ENCODE measurements at regions not wholly inside any gene's neighbourhood (a gene's known extent, or its start where the extent isn't known, plus 50 kb on each side); places are given as distances from the start of the nearest gene placed in this dataset.

DNA sequence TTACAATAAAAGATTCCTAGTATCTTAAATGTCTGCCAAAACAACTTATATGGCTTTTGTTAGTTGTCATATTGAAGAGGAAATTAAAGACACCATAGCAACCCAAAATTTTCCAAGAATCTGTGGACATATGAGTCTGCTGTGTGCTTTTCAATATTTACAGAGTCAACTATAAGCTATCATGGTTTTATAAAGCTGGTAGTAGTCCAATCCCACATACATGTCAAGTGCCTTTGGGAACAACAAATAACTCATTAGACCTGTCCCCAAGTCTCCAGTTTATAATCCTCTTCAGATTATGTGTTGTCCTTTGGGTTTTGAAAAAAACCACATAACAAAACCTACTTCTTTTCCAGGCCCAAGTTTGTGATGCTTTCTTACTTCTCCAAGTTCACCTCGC, 293.8 kb upstream of the USP25 start:
- TF ChIP-seq, protein P1, sequence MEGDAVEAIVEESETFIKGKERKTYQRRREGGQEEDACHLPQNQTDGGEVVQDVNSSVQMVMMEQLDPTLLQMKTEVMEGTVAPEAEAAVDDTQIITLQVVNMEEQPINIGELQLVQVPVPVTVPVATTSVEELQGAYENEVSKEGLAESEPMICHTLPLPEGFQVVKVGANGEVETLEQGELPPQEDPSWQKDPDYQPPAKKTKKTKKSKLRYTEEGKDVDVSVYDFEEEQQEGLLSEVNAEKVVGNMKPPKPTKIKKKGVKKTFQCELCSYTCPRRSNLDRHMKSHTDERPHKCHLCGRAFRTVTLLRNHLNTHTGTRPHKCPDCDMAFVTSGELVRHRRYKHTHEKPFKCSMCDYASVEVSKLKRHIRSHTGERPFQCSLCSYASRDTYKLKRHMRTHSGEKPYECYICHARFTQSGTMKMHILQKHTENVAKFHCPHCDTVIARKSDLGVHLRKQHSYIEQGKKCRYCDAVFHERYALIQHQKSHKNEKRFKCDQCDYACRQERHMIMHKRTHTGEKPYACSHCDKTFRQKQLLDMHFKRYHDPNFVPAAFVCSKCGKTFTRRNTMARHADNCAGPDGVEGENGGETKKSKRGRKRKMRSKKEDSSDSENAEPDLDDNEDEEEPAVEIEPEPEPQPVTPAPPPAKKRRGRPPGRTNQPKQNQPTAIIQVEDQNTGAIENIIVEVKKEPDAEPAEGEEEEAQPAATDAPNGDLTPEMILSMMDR (IDR thresholded peaks at IDR 0.05): no peak
- DNase-seq (ENCODE audit: low spot score): no peak
- Histone ChIP-seq H3K27ac (no peak overlapping the region), H3K4me3 (no peak overlapping the region)

GRCh38 chr21:15437883-15438282, 291.9 kb upstream of the USP25 start:
- Histone ChIP-seq H3K4me3 (no peak overlapping the region), H3K27ac (no peak overlapping the region)
- TF ChIP-seq, protein P1 (IDR thresholded peaks at IDR 0.05): no peak
- DNase-seq (ENCODE audit: low spot score): no peak

DNA sequence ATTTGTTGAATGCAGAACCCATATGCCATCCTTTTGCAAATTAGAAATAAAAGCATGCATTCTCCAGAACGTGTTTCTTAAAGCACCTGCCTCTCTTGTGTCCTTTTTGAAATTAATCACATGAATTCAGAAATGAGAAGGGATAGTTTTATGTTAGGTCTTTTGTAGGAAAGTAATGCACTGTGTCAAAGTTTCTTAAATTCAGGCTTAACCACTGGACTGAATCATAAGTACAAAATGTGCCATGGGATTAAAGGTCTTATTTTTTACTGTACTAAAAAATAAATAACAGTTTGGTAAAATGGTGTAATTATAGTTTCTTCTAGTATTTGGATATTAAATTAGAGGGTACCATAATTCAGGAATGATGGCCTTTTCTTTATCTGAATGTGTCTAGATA, 290.1 kb upstream of the USP25 start:
- TF ChIP-seq, protein P1 (IDR thresholded peaks at IDR 0.05): no peak
- DNase-seq (ENCODE audit: low spot score): no peak
- Histone ChIP-seq H3K27ac (no peak overlapping the region), H3K4me3 (no peak overlapping the region)

DNA sequence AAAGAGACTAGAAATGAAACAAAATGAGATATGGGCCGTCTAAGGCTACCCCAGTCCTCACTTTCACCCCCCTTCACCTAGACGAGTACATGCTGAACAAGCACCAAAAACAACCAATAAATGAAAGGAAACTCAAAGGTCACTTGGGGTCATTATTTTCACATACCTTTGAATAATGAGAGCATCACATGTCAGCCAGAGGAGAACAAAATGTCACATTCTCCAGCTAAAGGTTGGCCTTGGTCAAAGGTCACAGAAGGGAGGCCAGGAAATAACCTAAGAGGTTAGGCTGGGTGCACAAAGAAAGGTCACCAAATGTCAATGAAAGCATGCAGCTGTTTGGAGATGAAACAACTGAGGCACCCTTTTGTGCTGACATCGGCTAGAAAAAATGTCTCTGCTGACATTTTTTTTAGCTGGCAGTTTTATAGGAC, 288.7 kb upstream of the USP25 start:
- Histone ChIP-seq H3K4me3 (no peak overlapping the region), H3K27ac (no peak overlapping the region)
- no peak for DNase-seq (ENCODE audit: low spot score)
- TF ChIP-seq, protein P1 (IDR thresholded peaks at IDR 0.05): no peak

DNA sequence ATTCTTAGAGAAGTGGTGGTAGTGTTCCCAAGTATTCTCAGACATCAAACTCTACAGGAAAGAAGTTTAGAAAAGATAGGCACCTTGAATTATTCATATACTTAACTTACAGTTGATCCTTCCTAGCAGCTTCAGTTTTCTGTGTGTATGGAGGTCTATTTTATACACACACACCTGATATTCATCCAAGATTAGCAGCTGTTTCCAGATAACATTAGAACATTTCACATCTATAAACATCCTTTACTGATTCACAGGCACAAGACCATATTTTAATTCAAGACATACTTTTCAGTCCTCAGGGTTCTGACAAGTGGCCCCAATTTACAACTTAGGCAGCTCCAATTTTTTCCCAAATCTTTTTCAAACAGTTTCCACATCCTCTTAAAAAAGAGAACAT, 287.8 kb upstream of the USP25 start:
- DNase-seq (ENCODE audit: low spot score): no peak
- no peak overlapping the region for H3K27ac ChIP-seq
- TF ChIP-seq, protein P1 (IDR thresholded peaks at IDR 0.05): no peak
- no peak overlapping the region for H3K4me3 ChIP-seq

DNA sequence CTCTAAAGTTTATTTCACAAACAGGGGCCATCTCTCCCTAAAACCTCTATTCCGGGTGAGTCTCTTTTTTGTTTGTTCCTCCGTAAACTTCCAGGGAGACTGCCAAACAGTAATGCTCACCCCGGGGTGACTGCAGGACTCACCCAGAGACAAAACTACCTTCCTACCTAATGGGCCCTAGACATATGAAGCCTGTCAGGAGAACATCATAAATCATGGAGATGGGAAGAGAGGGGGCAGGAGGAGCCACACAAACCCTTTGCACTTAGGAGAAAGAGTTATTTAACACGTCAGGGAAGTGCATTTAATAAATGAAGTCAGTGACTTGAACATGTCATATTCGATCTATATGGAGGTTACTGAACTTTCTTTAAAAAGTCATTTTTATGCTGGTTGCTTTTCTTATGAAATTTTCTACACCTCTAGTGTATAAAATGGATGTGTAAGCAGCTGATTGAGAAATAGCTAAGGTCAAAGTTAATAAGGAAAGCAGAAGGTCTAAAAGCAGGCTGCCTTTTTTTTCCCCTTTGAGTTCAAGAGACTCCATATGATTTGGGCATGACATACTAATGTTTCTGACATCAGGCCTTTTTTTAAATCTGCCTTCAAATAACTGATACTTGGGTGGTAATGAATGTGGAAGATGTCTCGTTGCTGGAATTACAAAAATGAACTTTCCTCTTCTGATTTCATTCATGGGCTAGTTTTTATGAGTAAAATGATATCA, 286.9 kb upstream of the USP25 start:
- H3K27ac ChIP-seq: no peak overlapping the region
- TF ChIP-seq, protein P1 (IDR thresholded peaks at IDR 0.05): no peak
- H3K4me3 ChIP-seq: no peak overlapping the region
- no peak for DNase-seq (ENCODE audit: low spot score)

DNA sequence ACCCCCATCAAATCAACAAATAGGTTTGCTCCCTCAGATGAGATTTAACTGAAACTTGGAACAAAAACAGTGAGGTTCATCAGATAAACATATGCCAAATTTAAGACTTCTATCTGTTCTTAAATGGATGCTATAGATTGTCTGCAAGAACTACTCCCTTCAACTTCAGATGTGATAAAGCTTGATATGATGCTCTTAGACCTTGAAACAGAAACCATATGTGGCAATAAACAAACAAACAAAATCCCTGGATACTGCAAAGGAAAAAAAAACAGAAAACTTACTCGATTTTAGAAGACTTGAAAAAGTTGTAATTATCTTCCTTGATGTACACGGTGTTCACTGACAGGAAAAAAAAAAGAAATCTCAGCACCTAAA, 286.1 kb upstream of the USP25 start:
- TF ChIP-seq, protein P1 (IDR thresholded peaks at IDR 0.05): no peak
- H3K27ac ChIP-seq: no peak overlapping the region

More for the DNA sequence above, 286.1 kb upstream of the USP25 start:
- no peak overlapping the region for H3K4me3 ChIP-seq
- no peak for DNase-seq (ENCODE audit: low spot score)

Measured in coronary artery (tissue), 2 donors.